ENCODE measurements at regions not wholly inside any gene's neighbourhood (a gene's known extent, or its start where the extent isn't known, plus 50 kb on each side); places are given as distances from the start of the nearest gene placed in this dataset.

DNA sequence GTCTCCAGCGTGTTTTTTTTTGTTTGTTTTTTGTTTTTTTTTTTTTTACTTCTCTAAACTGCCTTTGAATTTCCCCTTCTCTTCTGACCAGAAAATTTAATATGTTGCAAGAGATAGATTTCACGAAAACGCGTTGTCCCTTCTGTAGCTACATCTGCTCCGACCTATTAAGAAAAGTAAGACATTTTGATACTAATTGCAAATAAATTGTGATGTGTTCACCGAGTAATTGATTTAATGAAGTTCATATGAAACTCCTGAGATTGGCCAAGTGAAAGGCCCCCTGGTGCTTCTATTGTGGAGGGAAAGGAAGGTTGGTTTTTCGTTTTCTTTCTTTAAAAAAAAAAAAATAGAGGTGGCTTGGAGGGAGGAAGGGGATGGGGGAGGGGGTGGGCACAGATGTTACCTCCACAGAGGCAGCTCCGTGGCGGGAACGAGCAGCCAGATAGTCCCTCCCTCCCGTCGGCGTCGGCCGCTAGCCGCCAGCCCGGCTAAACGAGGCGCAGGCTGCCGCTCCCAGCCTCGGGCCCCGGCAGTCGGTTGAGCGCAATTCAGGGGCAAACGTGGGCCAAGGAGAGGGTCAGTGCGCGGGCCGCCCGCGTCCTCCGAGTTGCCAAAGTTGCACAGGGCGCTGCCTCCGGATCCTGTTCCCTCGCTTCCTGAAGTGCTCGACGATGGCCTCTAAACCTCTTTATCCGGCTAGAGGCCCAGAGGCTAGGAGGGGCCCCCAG lies 139.1 kb upstream of the ZIC3 start:
- no peak for ATAC-seq
- H3K4me3 ChIP-seq: peak overlapping the region in 4 of 12 donors; percentile 45 to 57 (median 52)
- no peak for DNase-seq
- 2 to 27% (median 15%) methylated on average over 25 to 37 of the region's 37 CpGs for WGBS, 4 donors
- H3K36me3 ChIP-seq: no peaks in the 10 kb centered on the region
- TF ChIP-seq POLR2A (IDR thresholded peaks at IDR 0.05): no peak
- TF ChIP-seq, protein P1, sequence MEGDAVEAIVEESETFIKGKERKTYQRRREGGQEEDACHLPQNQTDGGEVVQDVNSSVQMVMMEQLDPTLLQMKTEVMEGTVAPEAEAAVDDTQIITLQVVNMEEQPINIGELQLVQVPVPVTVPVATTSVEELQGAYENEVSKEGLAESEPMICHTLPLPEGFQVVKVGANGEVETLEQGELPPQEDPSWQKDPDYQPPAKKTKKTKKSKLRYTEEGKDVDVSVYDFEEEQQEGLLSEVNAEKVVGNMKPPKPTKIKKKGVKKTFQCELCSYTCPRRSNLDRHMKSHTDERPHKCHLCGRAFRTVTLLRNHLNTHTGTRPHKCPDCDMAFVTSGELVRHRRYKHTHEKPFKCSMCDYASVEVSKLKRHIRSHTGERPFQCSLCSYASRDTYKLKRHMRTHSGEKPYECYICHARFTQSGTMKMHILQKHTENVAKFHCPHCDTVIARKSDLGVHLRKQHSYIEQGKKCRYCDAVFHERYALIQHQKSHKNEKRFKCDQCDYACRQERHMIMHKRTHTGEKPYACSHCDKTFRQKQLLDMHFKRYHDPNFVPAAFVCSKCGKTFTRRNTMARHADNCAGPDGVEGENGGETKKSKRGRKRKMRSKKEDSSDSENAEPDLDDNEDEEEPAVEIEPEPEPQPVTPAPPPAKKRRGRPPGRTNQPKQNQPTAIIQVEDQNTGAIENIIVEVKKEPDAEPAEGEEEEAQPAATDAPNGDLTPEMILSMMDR (IDR thresholded peaks at IDR 0.05): no peak
- peaks cover 12 to 93% (median 60%) of the 10 kb centered on the region in 9 donors for H3K27me3 ChIP-seq
- H3K9me3 ChIP-seq: no peaks in the 10 kb centered on the region
- intact Hi-C loops (cut with DNase I): no loop called here
- no peak overlapping the region for H3K27ac ChIP-seq
- H3K4me1 ChIP-seq: peaks cover 0 to 15% (median 2%) of the 10 kb centered on the region in 12 donors

DNA sequence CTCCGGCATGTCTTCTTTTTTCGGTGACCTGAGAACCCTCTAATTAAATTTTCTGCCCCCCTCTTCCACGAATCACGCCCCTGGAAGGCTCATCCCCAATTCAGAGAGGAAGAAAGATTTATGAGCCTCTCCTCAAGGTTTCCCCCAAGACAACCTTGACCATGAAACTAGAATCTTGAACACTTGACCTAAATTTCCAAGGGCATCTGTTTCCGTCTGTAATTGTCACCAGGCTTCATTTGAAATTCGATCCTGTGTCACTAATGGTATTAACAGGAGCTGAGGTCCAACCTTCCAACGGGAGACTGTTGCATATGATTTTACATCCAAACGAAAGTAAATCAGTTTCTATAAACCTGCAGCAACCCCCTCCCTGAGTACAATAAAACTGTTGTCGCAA lies 139.9 kb upstream of the ZIC3 start:
- intact Hi-C loops (cut with DNase I): no loop called here
- H3K27ac ChIP-seq: no peak overlapping the region
- no peaks in the 10 kb centered on the region for H3K36me3 ChIP-seq
- no peak overlapping the region for H3K4me3 ChIP-seq
- H3K4me1 ChIP-seq: peaks cover 0 to 15% (median 2%) of the 10 kb centered on the region in 12 donors
- DNase-seq (no peak), ATAC-seq (no peak)
- WGBS, 4 donors: 3 to 25% (median 12%) methylated on average over 9 of the region's 9 CpGs
- H3K27me3 ChIP-seq: peaks cover 12 to 94% (median 62%) of the 10 kb centered on the region in 9 donors
- TF ChIP-seq POLR2A (IDR thresholded peaks at IDR 0.05): no peak
- TF ChIP-seq, protein P1 (IDR thresholded peaks at IDR 0.05): no peak
- no peaks in the 10 kb centered on the region for H3K9me3 ChIP-seq

GRCh38 chrX:137425273-137425902 lies 140.5 kb upstream of the ZIC3 start:
- no peaks in the 10 kb centered on the region for H3K9me3 ChIP-seq
- intact Hi-C loops (cut with DNase I): no loop called here
- no peak for TF ChIP-seq POLR2A (IDR thresholded peaks at IDR 0.05)
- TF ChIP-seq, protein P1 (IDR thresholded peaks at IDR 0.05): no peak

GRCh38 chrX:137424679-137425078 lies 141.2 kb upstream of the ZIC3 start:
- TF ChIP-seq POLR2A (IDR thresholded peaks at IDR 0.05): no peak
- TF ChIP-seq, protein P1 (IDR thresholded peaks at IDR 0.05): no peak
- ATAC-seq (no peak), DNase-seq (no peak)
- no peaks in the 10 kb centered on the region for H3K9me3 ChIP-seq
- WGBS, 4 donors: 0 to 23% (median 8%) methylated on average over 15 of the region's 15 CpGs
- intact Hi-C loops (cut with DNase I): no loop called here
- H3K36me3 ChIP-seq: no peaks in the 10 kb centered on the region
- H3K4me1 ChIP-seq: peaks cover 0 to 15% (median 2%) of the 10 kb centered on the region in 12 donors
- peaks cover 12 to 83% (median 56%) of the 10 kb centered on the region in 9 donors for H3K27me3 ChIP-seq
- no peak overlapping the region for H3K4me3 ChIP-seq
- no peak overlapping the region for H3K27ac ChIP-seq

More at GRCh38 chrX:137425273-137425902, 140.5 kb upstream of the ZIC3 start:
- Histone ChIP-seq H3K4me3 (no peak overlapping the region), H3K27me3 (peaks cover 12 to 88% (median 63%) of the 10 kb centered on the region in 9 donors), H3K4me1 (peaks cover 0 to 15% (median 2%) of the 10 kb centered on the region in 12 donors), H3K36me3 (no peaks in the 10 kb centered on the region), H3K27ac (no peak overlapping the region)
- DNase-seq (no peak), ATAC-seq (no peak)
- WGBS, 4 donors: 2 to 28% (median 10%) methylated on average over 22 to 25 of the region's 25 CpGs

Measured in heart left ventricle (tissue), 16 donors.